SK-N-SH (cell line): ENCODE measurements at regions not wholly inside any gene's neighbourhood (a gene's known extent, or its start where the extent isn't known, plus 50 kb on each side); places are given as distances from the start of the nearest gene placed in this dataset.

ENCODE experiments used
- CTCF ChIA-PET: fragments of 300-600, 350-600 bp; formaldehyde crosslinking; extraction: SDS; loops from one replicate; lab custom pipeline; 2021; lab: Yijun Ruan, JAX
- POLR2A ChIA-PET: fragments of 350-600 bp; sonication (Branson Sonifier 250); formaldehyde crosslinking; extraction: SDS; loops from one replicate; lab custom pipeline; 2020; ENCODE audit warnings: antibody characterized with exemption, inconsistent platforms; lab: Yijun Ruan, JAX
- DNase-seq: peaks from one replicate; pipeline ENCODE4 v3.0.0; 2012
- H2AFZ ChIP-seq: fragments of 200-600 bp; sonication (generic); 2 replicates; pipeline ENCODE4 v1.8.1; 2016; ENCODE audit warnings: antibody characterized with exemption, mild to moderate bottlenecking, low read depth
- H3F3A ChIP-seq: fragments of 200-600 bp; sonication (generic); replicated peaks from 2 replicates; pipeline ENCODE3; 2016; ENCODE audit warnings: antibody characterized with exemption, mild to moderate bottlenecking; ENCODE audit not compliant: insufficient read depth
- H3K27ac ChIP-seq, 2 experiments: fragments of 200-500 bp in 1 of 2; fragments of 200-600 bp in 1 of 2; sonication (Bioruptor generic) in 1 of 2; sonication (generic), shearing (Covaris generic) in 1 of 2; 2 replicates each; pipeline versions ENCODE4 v1.5.1 to v1.6.1; 2014 to 2016; ENCODE audit warnings: low read depth in 2 of 2, inconsistent platforms in 1 of 2, low read length in 1 of 2, mild to moderate bottlenecking in 1 of 2, mixed read lengths in 1 of 2
- H3K27me3 ChIP-seq: fragments of 200-600 bp; sonication (generic), shearing (Covaris generic); 2 replicates; pipeline ENCODE4 v1.6.1; 2016; ENCODE audit warnings: mixed run types; ENCODE audit not compliant: insufficient read depth
- H3K36me3 ChIP-seq, 2 experiments: fragments of 200-500 bp in 1 of 2; fragments of 200-600 bp in 1 of 2; sonication (Bioruptor generic) in 1 of 2; sonication (generic) in 1 of 2; replicated peaks in 1 of 2; 2 replicates each; pipeline versions ENCODE3 to v1.5.1; 2014 to 2016; ENCODE audit warnings: low read length in 1 of 2, mild to moderate bottlenecking in 1 of 2; ENCODE audit not compliant: insufficient read depth in 2 of 2, control insufficient read depth in 1 of 2
- H3K4me1 ChIP-seq, 2 experiments: fragments of 200-500 bp in 1 of 2; fragments of 200-600 bp in 1 of 2; sonication (Bioruptor generic) in 1 of 2; sonication (generic), shearing (Covaris generic) in 1 of 2; 2 replicates each; pipeline versions ENCODE4 v1.5.1 to v1.6.1; 2014 to 2016; ENCODE audit warnings: low read depth in 1 of 2, low read length in 1 of 2, mixed run types in 1 of 2; ENCODE audit not compliant: insufficient read depth in 2 of 2, control insufficient read depth in 1 of 2
- H3K4me2 ChIP-seq: fragments of 200-600 bp; sonication (generic), shearing (Covaris generic); 2 replicates; pipeline ENCODE4 v1.6.1; 2017; ENCODE audit warnings: mixed run types
- H3K4me3 ChIP-seq, 2 experiments: fragments of 200-500 bp in 1 of 2; fragments of 200-600 bp in 1 of 2; sonication (Bioruptor generic) in 1 of 2; sonication (generic), shearing (Covaris generic) in 1 of 2; 2 replicates each; pipeline versions ENCODE4 v1.5.1 to v1.8.1; 2014 to 2016; ENCODE audit warnings: low read depth in 2 of 2, inconsistent platforms in 1 of 2, low read length in 1 of 2, mild to moderate bottlenecking in 1 of 2, mixed read lengths in 1 of 2, moderate library complexity in 1 of 2
- H3K79me2 ChIP-seq: fragments of 200-600 bp; sonication (generic); 2 replicates; pipeline ENCODE4 v1.8.1; 2017; ENCODE audit warnings: mild to moderate bottlenecking; ENCODE audit not compliant: insufficient read depth
- H3K9ac ChIP-seq: fragments of 200-600 bp; sonication (generic); 2 replicates; pipeline ENCODE4 v1.6.1; 2017; ENCODE audit warnings: mixed run types
- H3K9me2 ChIP-seq: fragments of 200-600 bp; sonication (generic); 2 replicates; pipeline ENCODE4 v1.6.1; 2017; ENCODE audit warnings: mixed run types
- H3K9me3 ChIP-seq: fragments of 200-600 bp; sonication (generic); 2 replicates; pipeline ENCODE4 v1.6.1; 2017; ENCODE audit warnings: mixed run types, mild to moderate bottlenecking, moderate library complexity
- H4K20me1 ChIP-seq: fragments of 200-600 bp; sonication (generic); 2 replicates; pipeline ENCODE4 v1.6.1; 2017; ENCODE audit warnings: mild to moderate bottlenecking, mixed run types; ENCODE audit not compliant: insufficient read depth
- EZH2phosphoT487 ChIP-seq: fragments of 200-600 bp; sonication (generic); IDR thresholded peaks from 2 replicates; pipeline ENCODE4 v1.6.1; 2017; ENCODE audit warnings: low read depth, mixed run types, mild to moderate bottlenecking, antibody characterized with exemption, moderate library complexity, borderline replicate concordance
- FOSL2 ChIP-seq: IDR thresholded peaks from 2 replicates; pipeline ENCODE4 v1.4.0; 2012; ENCODE audit warnings: low read depth, mild to moderate bottlenecking, moderate library complexity, borderline replicate concordance
- FOXM1 ChIP-seq: IDR thresholded peaks from 2 replicates; pipeline ENCODE4 v1.4.0; 2012; ENCODE audit warnings: low read depth, mild to moderate bottlenecking
- IRF3 ChIP-seq: fragments of 150-350 bp; IDR thresholded peaks from 2 replicates; pipeline ENCODE4 v1.6.1; 2016; ENCODE audit warnings: mild to moderate bottlenecking, low read depth, low read length
- JUND ChIP-seq: IDR thresholded peaks from 2 replicates; pipeline ENCODE4 v1.4.0; 2012
- MEF2A ChIP-seq: IDR thresholded peaks from 2 replicates; pipeline ENCODE4 v1.4.0; 2012; ENCODE audit warnings: low read depth, borderline replicate concordance
- MXI1 ChIP-seq: IDR thresholded peaks from 2 replicates; pipeline ENCODE4 v1.6.1; 2012; ENCODE audit warnings: mild to moderate bottlenecking, low read depth, low read length, improper control_type of control experiment
- NRF1 ChIP-seq: IDR thresholded peaks from 2 replicates; pipeline ENCODE4 v1.6.1; 2012; ENCODE audit warnings: low read depth, mild to moderate bottlenecking, low read length
- POLR2AphosphoS5 ChIP-seq: IDR thresholded peaks from 2 replicates; pipeline ENCODE4 v1.6.1; 2012; ENCODE audit warnings: low read depth, low read length
- RAD21 ChIP-seq: IDR thresholded peaks from 2 replicates; pipeline ENCODE4 v1.6.1; 2012; ENCODE audit warnings: mild to moderate bottlenecking, low read length
- RCOR1 ChIP-seq: fragments of 150-350 bp; IDR thresholded peaks from 2 replicates; pipeline ENCODE4 v1.6.1; 2017; ENCODE audit warnings: antibody characterized with exemption, low read length
- REST ChIP-seq: IDR thresholded peaks from 2 replicates; pipeline ENCODE4 v1.6.1; 2012; ENCODE audit warnings: mild to moderate bottlenecking, low read depth, low read length, moderate library complexity
- RXRA ChIP-seq: IDR thresholded peaks from 2 replicates; pipeline ENCODE4 v1.4.0; 2012; ENCODE audit warnings: low read depth, mild to moderate bottlenecking, borderline replicate concordance
- TAF1 ChIP-seq: IDR thresholded peaks from 2 replicates; pipeline ENCODE4 v1.6.1; 2012; ENCODE audit warnings: low read depth, mild to moderate bottlenecking, low read length, moderate library complexity, borderline replicate concordance
- TEAD4 ChIP-seq: IDR thresholded peaks from 2 replicates; pipeline ENCODE4 v1.4.0; 2012; ENCODE audit warnings: mild to moderate bottlenecking, borderline replicate concordance; ENCODE audit not compliant: insufficient read depth
- USF1 ChIP-seq: IDR thresholded peaks from 2 replicates; pipeline ENCODE4 v1.4.0; 2012; ENCODE audit warnings: low read depth, borderline replicate concordance
- USF2 ChIP-seq: fragments of 150-350 bp; IDR thresholded peaks from 2 replicates; pipeline ENCODE4 v1.6.1; 2017; ENCODE audit warnings: antibody characterized with exemption, low read length, low read depth, borderline replicate concordance
- WGBS: methylation state at CpG from one replicate; pipeline ENCODE4 v1.1.6; 2017; ENCODE audit warnings: low lambda C conversion rate; 5-methylcytosine and 5-hydroxymethylcytosine counted together
- TF ChIP-seq, protein P1 (sequence below): IDR thresholded peaks from 2 replicates; pipeline ENCODE4; 2012
- TF ChIP-seq, protein P2 (sequence below): fragments of 200-600 bp; sonication (generic); IDR thresholded peaks from 2 replicates; pipeline ENCODE4 v1.6.1; 2017; ENCODE audit warnings: antibody characterized with exemption, mild to moderate bottlenecking, moderate library complexity
- TF ChIP-seq, protein P3 (sequence below): IDR thresholded peaks from 2 replicates; pipeline ENCODE4 v1.4.0; 2012; ENCODE audit warnings: low read depth

DNA sequence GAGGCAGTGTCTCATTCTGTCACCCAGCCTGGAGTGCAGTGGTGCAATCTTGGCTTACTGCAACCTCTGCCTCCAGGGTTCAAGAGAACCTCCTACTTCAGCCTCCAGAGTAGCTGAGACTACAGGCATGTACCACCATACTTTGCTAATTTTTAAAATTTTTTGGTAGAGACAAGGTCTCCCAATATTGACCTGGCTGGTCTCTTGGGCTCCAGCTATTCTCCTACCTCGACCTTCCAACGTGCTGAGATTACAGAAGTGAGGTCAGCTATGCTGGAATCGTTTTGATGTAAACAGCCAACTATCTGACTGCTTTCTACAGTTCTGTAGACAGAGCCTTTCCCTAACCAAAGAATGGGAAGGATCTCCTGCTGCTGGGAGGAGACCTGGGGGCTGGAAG is 375.8 kb downstream of the GATA3 start:
- Histone ChIP-seq H3K9ac (no peak overlapping the region), H2AFZ (no peak overlapping the region), H3K4me2 (no peak overlapping the region), H3F3A (no peaks in the 10 kb centered on the region), H3K79me2 (no peaks in the 10 kb centered on the region), H3K4me1 (no peaks in the 10 kb centered on the region), H3K9me2 (no peaks in the 10 kb centered on the region), H3K27ac (no peak overlapping the region), H3K4me3 (no peak overlapping the region), H3K9me3 (no peaks in the 10 kb centered on the region), H3K36me3 (no peaks in the 10 kb centered on the region), H3K27me3 (no peaks in the 10 kb centered on the region; the same call in 1 of the 2 replicates), H4K20me1 (no peaks in the 10 kb centered on the region)
- ChIA-PET CTCF (no interaction called here), POLR2A (no interaction called here)
- no peak for DNase-seq
- WGBS = 35% methylated on average over 3 of the region's 3 CpGs
- TF ChIP-seq USF1 = no peak
- TF ChIP-seq MEF2A = no peak
- TF ChIP-seq JUND = no peak
- TF ChIP-seq NRF1 = no peak
- TF ChIP-seq, protein P1, sequence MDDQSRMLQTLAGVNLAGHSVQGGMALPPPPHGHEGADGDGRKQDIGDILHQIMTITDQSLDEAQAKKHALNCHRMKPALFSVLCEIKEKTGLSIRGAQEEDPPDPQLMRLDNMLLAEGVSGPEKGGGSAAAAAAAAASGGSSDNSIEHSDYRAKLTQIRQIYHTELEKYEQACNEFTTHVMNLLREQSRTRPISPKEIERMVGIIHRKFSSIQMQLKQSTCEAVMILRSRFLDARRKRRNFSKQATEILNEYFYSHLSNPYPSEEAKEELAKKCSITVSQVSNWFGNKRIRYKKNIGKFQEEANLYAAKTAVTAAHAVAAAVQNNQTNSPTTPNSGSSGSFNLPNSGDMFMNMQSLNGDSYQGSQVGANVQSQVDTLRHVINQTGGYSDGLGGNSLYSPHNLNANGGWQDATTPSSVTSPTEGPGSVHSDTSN = no peak
- TF ChIP-seq, protein P2, sequence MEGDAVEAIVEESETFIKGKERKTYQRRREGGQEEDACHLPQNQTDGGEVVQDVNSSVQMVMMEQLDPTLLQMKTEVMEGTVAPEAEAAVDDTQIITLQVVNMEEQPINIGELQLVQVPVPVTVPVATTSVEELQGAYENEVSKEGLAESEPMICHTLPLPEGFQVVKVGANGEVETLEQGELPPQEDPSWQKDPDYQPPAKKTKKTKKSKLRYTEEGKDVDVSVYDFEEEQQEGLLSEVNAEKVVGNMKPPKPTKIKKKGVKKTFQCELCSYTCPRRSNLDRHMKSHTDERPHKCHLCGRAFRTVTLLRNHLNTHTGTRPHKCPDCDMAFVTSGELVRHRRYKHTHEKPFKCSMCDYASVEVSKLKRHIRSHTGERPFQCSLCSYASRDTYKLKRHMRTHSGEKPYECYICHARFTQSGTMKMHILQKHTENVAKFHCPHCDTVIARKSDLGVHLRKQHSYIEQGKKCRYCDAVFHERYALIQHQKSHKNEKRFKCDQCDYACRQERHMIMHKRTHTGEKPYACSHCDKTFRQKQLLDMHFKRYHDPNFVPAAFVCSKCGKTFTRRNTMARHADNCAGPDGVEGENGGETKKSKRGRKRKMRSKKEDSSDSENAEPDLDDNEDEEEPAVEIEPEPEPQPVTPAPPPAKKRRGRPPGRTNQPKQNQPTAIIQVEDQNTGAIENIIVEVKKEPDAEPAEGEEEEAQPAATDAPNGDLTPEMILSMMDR = no peak
- TF ChIP-seq RAD21 = no peak
- TF ChIP-seq USF2 = no peak
- TF ChIP-seq TEAD4 = no peak
- no peak for TF ChIP-seq RCOR1
- TF ChIP-seq IRF3 = no peak
- no peak for TF ChIP-seq MXI1
- TF ChIP-seq, protein P3, sequence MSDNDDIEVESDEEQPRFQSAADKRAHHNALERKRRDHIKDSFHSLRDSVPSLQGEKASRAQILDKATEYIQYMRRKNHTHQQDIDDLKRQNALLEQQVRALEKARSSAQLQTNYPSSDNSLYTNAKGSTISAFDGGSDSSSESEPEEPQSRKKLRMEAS = no peak
- no peak for TF ChIP-seq TAF1
- no peak for TF ChIP-seq POLR2AphosphoS5
- no peak for TF ChIP-seq EZH2phosphoT487
- no peak for TF ChIP-seq FOSL2
- TF ChIP-seq FOXM1 = no peak
- no peak for TF ChIP-seq REST
- no peak for TF ChIP-seq RXRA
